ENCODE measurements at regions not wholly inside any gene's neighbourhood (a gene's known extent, or its start where the extent isn't known, plus 50 kb on each side); places are given as distances from the start of the nearest gene placed in this dataset.

- no peak for DNase-seq (ENCODE audit: low spot score in 2 of 2)
- H3K9me3 ChIP-seq: no peaks in the 10 kb centered on the region
- WGBS, 2 donors: 82 to 84% methylated on average over 2 of the region's 2 CpGs
- TF ChIP-seq POLR2A (IDR thresholded peaks at IDR 0.05): no peak
- TF ChIP-seq EP300 (IDR thresholded peaks at IDR 0.05): no peak
- TF ChIP-seq, protein P1, sequence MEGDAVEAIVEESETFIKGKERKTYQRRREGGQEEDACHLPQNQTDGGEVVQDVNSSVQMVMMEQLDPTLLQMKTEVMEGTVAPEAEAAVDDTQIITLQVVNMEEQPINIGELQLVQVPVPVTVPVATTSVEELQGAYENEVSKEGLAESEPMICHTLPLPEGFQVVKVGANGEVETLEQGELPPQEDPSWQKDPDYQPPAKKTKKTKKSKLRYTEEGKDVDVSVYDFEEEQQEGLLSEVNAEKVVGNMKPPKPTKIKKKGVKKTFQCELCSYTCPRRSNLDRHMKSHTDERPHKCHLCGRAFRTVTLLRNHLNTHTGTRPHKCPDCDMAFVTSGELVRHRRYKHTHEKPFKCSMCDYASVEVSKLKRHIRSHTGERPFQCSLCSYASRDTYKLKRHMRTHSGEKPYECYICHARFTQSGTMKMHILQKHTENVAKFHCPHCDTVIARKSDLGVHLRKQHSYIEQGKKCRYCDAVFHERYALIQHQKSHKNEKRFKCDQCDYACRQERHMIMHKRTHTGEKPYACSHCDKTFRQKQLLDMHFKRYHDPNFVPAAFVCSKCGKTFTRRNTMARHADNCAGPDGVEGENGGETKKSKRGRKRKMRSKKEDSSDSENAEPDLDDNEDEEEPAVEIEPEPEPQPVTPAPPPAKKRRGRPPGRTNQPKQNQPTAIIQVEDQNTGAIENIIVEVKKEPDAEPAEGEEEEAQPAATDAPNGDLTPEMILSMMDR (IDR thresholded peaks at IDR 0.05): no peak
- no peaks in the 10 kb centered on the region for H3K4me1 ChIP-seq
- no peak overlapping the region for H3K27ac ChIP-seq
- no peak overlapping the region for H3K4me3 ChIP-seq
- no peaks in the 10 kb centered on the region for H3K27me3 ChIP-seq
- no peaks in the 10 kb centered on the region for H3K36me3 ChIP-seq
These were observed 231.2 kb downstream of the GPAT3 start for GRCh38 chr4:83767067-83767466.

DNA sequence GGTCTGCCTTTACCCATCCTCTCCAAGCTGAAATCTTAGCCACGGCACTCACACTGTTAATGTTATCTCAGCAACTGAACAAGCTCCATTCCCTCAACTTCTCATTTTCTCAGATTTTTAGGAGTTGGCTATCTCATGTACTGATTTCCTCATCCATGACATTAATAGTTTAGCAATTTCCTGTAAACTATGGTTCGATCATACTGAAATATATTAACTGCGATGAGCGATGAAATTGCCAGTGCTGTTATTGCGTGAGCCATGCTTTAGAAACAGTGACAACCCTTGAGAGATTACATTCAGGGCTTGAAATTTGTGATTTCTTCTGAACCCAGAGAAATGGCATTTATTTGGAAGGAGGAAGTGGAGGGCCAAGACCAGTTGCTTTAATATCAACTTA lies 223.7 kb downstream of the GPAT3 start:
- H3K4me3 ChIP-seq: no peak overlapping the region
- 88 to 93% methylated on average over 5 of the region's 5 CpGs for WGBS, 2 donors

DNA sequence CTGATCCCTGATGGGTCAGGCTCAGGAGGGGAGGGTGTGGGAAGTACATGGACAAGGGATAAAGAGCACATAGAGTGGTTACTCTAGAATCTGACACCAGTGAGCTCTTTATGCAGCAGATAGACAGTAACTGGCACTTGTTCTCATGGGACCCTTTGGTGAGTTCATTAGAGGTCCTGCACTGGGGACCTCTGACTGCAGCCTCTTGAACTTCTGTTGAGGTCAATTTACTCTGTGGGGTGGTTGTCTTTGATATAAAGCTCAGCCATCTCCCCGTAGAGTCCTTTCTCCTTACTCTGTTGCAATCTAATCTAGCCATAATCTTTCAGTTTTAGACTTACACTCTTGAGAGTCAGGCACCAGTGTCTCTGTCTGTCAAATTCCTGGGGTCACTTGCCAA lies 222.4 kb downstream of the GPAT3 start:
- no peaks in the 10 kb centered on the region for H3K9me3 ChIP-seq
- no peak overlapping the region for H3K27ac ChIP-seq
- no peak for TF ChIP-seq EP300 (IDR thresholded peaks at IDR 0.05)
- TF ChIP-seq, protein P1 (IDR thresholded peaks at IDR 0.05): no peak
- TF ChIP-seq POLR2A (IDR thresholded peaks at IDR 0.05): no peak
- H3K27me3 ChIP-seq: no peaks in the 10 kb centered on the region
- no peaks in the 10 kb centered on the region for H3K4me1 ChIP-seq
- H3K36me3 ChIP-seq: no peaks in the 10 kb centered on the region
- DNase-seq (ENCODE audit: low spot score in 2 of 2): no peak
- WGBS, 2 donors: 56 to 73% methylated on average over 1 of the region's 1 CpG
- no peak overlapping the region for H3K4me3 ChIP-seq

More for the DNA sequence above, 223.7 kb downstream of the GPAT3 start:
- DNase-seq (ENCODE audit: low spot score in 2 of 2): no peak
- no peak for TF ChIP-seq POLR2A (IDR thresholded peaks at IDR 0.05)
- Histone ChIP-seq H3K36me3 (no peaks in the 10 kb centered on the region), H3K4me1 (no peaks in the 10 kb centered on the region), H3K9me3 (no peaks in the 10 kb centered on the region), H3K27me3 (no peaks in the 10 kb centered on the region), H3K27ac (no peak overlapping the region)

DNA sequence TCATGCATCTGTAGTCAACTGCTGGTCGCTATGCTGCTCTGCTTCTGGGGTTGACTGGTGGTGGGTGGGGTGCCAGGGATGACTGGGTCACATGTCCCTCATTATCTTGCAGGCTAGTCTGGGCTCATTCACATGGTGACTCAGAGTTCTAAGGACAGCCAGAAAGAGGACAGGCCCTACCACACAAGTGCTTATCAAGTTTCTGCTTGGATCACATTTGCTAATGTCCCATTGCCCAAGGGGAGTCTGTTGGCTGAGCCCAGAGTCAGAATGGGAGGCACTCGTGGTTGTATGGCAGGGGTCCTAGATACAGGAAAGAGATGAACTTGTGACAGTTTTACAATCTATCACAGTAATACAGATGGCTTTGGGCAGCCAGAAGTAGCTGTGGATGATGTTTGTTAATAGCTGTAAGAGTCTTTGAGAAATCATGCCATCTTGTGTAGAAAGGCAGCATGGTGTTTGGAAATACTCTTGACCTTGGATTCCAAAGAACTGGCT lies 221.3 kb downstream of the GPAT3 start:
- TF ChIP-seq POLR2A (IDR thresholded peaks at IDR 0.05) (no peak), EP300 (IDR thresholded peaks at IDR 0.05) (no peak)
- TF ChIP-seq, protein P1 (IDR thresholded peaks at IDR 0.05): no peak
- WGBS, 2 donors: 39 to 47% methylated on average over 2 of the region's 2 CpGs
- Histone ChIP-seq H3K4me3 (no peak overlapping the region), H3K4me1 (no peaks in the 10 kb centered on the region), H3K27ac (no peak overlapping the region), H3K9me3 (no peaks in the 10 kb centered on the region), H3K36me3 (no peaks in the 10 kb centered on the region), H3K27me3 (no peaks in the 10 kb centered on the region)
- no peak for DNase-seq (ENCODE audit: low spot score in 2 of 2)

GRCh38 chr4:83753260-83753659 lies 217.4 kb downstream of the GPAT3 start:
- H3K4me1 ChIP-seq: no peaks in the 10 kb centered on the region
- 58 to 62% methylated on average over 2 of the region's 2 CpGs for WGBS, 2 donors
- no peaks in the 10 kb centered on the region for H3K27me3 ChIP-seq
- no peaks in the 10 kb centered on the region for H3K36me3 ChIP-seq
- TF ChIP-seq POLR2A (IDR thresholded peaks at IDR 0.05): no peak
- no peak overlapping the region for H3K27ac ChIP-seq
- no peaks in the 10 kb centered on the region for H3K9me3 ChIP-seq
- no peak for DNase-seq (ENCODE audit: low spot score in 2 of 2)
- H3K4me3 ChIP-seq: no peak overlapping the region

DNA sequence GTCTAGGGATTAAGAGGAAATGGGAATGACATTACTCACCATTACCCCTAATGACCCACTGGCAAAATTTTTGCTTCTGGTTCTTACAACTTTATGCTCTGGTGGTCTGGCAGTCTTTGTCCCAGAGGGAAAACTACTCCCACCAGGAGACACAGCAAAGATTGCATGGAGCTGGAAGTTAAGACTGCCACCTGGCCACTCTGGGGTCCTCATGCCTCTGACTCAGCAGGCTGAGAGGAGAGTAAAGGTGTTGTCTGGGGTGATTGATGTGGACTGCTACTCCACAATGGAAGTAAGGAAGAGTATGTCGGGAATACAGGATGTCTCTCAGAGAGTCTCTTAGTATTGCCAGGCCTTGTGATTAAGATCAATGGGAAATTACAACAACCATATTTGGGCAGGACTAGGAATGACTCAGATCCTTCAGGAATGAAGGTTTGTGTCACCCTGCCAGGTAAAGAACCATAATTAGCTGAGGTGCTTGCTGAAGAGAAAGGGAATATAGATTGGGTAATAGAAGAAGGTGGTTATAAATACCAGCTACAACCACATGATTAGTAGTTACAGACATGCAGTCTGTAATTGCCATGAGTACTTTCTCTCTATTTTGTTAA lies 215.5 kb downstream of the GPAT3 start:
- DNase-seq (ENCODE audit: low spot score in 2 of 2): no peak
- Histone ChIP-seq H3K4me1 (no peaks in the 10 kb centered on the region), H3K36me3 (no peaks in the 10 kb centered on the region), H3K27ac (no peak overlapping the region), H3K9me3 (no peaks in the 10 kb centered on the region), H3K4me3 (no peak overlapping the region), H3K27me3 (no peaks in the 10 kb centered on the region)
- WGBS, 2 donors: 81 to 85% methylated on average over 1 of the region's 1 CpG
- TF ChIP-seq, protein P1 (IDR thresholded peaks at IDR 0.05): no peak
- TF ChIP-seq EP300 (IDR thresholded peaks at IDR 0.05) (no peak), POLR2A (IDR thresholded peaks at IDR 0.05) (no peak)

All from tibial nerve (tissue), 4 donors.